K562 (cell line): ENCODE measurements at regions not wholly inside any gene's neighbourhood (a gene's known extent, or its start where the extent isn't known, plus 50 kb on each side); places are given as distances from the start of the nearest gene placed in this dataset.
A peak's percentile ranks its signal among the peaks of the same experiment; 100 is the strongest.

Experiments
- ATAC-seq: fragments of 200-7000 bp; cut with Tn5 transposase; 3 replicates; pipeline ENCODE4 v1.9.1; 2020; ENCODE audit warnings: moderate library complexity
- BruUV-seq: library from RNA; stranded (reverse); fragments of 400-500 nt; replicated peaks from 2 replicates; lab custom pipeline; 2021; lab: Mats Ljungman, UMichigan
- CTCF ChIA-PET: fragments of 300-600 bp; formaldehyde crosslinking; extraction: SDS; loops from one replicate; lab custom pipeline; 2021; ENCODE audit warnings: low intra/inter-chr PET ratio; lab: Yijun Ruan, JAX
- POLR2A ChIA-PET: fragments of 300-600, 350-650 bp; sonication (Branson Sonifier 250); formaldehyde crosslinking; extraction: SDS; loops from one replicate; lab custom pipeline; 2021; ENCODE audit warnings: antibody characterized with exemption, inconsistent platforms; lab: Yijun Ruan, JAX
- DNase-seq, 4 experiments: peaks; one replicate each; pipeline versions ENCODE4 v3.0.0 to v3.0.0-alpha.2; 2011 to 2018; ENCODE audit warnings: low spot score in 3 of 4, mixed read lengths in 3 of 4; ENCODE audit errors: extremely low read depth in 1 of 4
- FAIRE-seq: peaks from 2 replicates; lab custom pipeline; 2011; peaks lifted over from hg19 to GRCh38; lab: Jason Lieb, UNC
- H2AFZ ChIP-seq: 2 replicates; pipeline ENCODE4 v1.6.0; 2011; ENCODE audit warnings: low read depth, low read length, control low read depth, inconsistent platforms
- H3K27ac ChIP-seq: fragments of 200-600 bp; 3 replicates; pipeline ENCODE4 v1.8.0; 2011; ENCODE audit warnings: low read depth, mild to moderate bottlenecking, control low read depth, inconsistent platforms, low read length, moderate library complexity, mixed read lengths; ENCODE audit errors: extremely low read depth
- H3K27me3 ChIP-seq, 2 experiments: fragments of 300-600 bp in 1 of 2; 2 replicates in 1 of 2; 3 replicates in 1 of 2; pipeline versions ENCODE4 v1.6.0 to v1.8.0; 2011; ENCODE audit warnings: inconsistent platforms in 2 of 2, low read length in 2 of 2, mild to moderate bottlenecking in 1 of 2, mixed read lengths in 1 of 2, moderate library complexity in 1 of 2; ENCODE audit not compliant: control insufficient read depth in 2 of 2, insufficient read depth in 2 of 2
- H3K36me3 ChIP-seq: fragments of 300-600 bp; 3 replicates; pipeline ENCODE4 v1.8.0; 2011; ENCODE audit warnings: mild to moderate bottlenecking, low read length, inconsistent platforms; ENCODE audit not compliant: control insufficient read depth, insufficient read depth
- H3K4me1 ChIP-seq, 2 experiments: fragments of 200-600 bp in 1 of 2; replicated peaks in 1 of 2; 2 replicates in 1 of 2; 3 replicates in 1 of 2; pipeline versions ENCODE4 v1.5.1 to v1.8.0; 2011; ENCODE audit warnings: inconsistent platforms in 2 of 2, low read length in 2 of 2, mild to moderate bottlenecking in 1 of 2, mixed read lengths in 1 of 2, moderate library complexity in 1 of 2; ENCODE audit not compliant: control insufficient read depth in 2 of 2, insufficient read depth in 2 of 2
- H3K4me2 ChIP-seq: 2 replicates; pipeline ENCODE4 v1.6.1; 2011; ENCODE audit warnings: low read length, control low read depth, inconsistent platforms, mixed read lengths; ENCODE audit not compliant: insufficient read depth
- H3K4me3 ChIP-seq: fragments of 200-600 bp; sonication (generic), shearing (Covaris generic); 2 replicates; pipeline ENCODE4 v1.5.1; 2016; ENCODE audit warnings: control low read depth, inconsistent platforms
- H3K79me2 ChIP-seq: fragments of 200-600 bp; 3 replicates; pipeline ENCODE4 v1.8.0; 2011; ENCODE audit warnings: low read length, inconsistent platforms; ENCODE audit not compliant: control insufficient read depth, insufficient read depth
- H3K9ac ChIP-seq, 2 experiments: 2 replicates each; pipeline versions ENCODE4 v1.6.0 to v1.6.1; 2011; ENCODE audit warnings: low read depth in 2 of 2, low read length in 2 of 2, control low read depth in 1 of 2, inconsistent platforms in 1 of 2, mild to moderate bottlenecking in 1 of 2, mixed read lengths in 1 of 2; ENCODE audit not compliant: insufficient read depth in 1 of 2
- H3K9me1 ChIP-seq: one replicate; pipeline ENCODE4 v1.6.0; 2011; ENCODE audit warnings: inconsistent platforms, mild to moderate bottlenecking, low read length, moderate library complexity; ENCODE audit not compliant: control insufficient read depth, insufficient read depth
- H3K9me3 ChIP-seq: replicated peaks from 2 replicates; pipeline ENCODE4 v1.5.1; 2011; ENCODE audit warnings: low read depth, low read length, inconsistent platforms; ENCODE audit not compliant: control insufficient read depth, insufficient read depth
- H4K20me1 ChIP-seq: replicated peaks from 2 replicates; pipeline ENCODE4 v1.6.1; 2011; ENCODE audit warnings: low read length, inconsistent platforms, mixed read lengths; ENCODE audit not compliant: control insufficient read depth, insufficient read depth
- ADNP ChIP-seq: fragments of 200-800 bp; sonication (Bioruptor generic); IDR thresholded peaks from 2 replicates; pipeline ENCODE4 v1.6.1; 2016; ENCODE audit warnings: missing genetic modification characterization, missing compliant biosample characterization
- BCOR ChIP-seq: fragments of 450-650 bp; IDR thresholded peaks from 2 replicates; pipeline ENCODE4 v1.6.1; 2016
- CBX1 ChIP-seq: sonication (generic); IDR thresholded peaks from 2 replicates; pipeline ENCODE4 v1.6.1; 2016; ENCODE audit warnings: antibody characterized with exemption, low read depth, mild to moderate bottlenecking
- CBX5 ChIP-seq: IDR thresholded peaks from 2 replicates; pipeline ENCODE4 v1.6.1; 2014; ENCODE audit warnings: low read depth, borderline replicate concordance
- HDAC2 ChIP-seq: fragments of 450-650 bp; IDR thresholded peaks from 2 replicates; pipeline ENCODE4 v1.6.1; 2016; ENCODE audit warnings: mild to moderate bottlenecking
- KDM1A ChIP-seq, 2 experiments: fragments of 450-650 bp; IDR thresholded peaks; 2 replicates each; pipeline ENCODE4 v1.6.1; 2016; ENCODE audit warnings: mild to moderate bottlenecking in 2 of 2
- POLR2AphosphoS2 ChIP-seq: IDR thresholded peaks from 2 replicates; pipeline ENCODE4 v1.6.1; 2012; ENCODE audit warnings: low read length, improper control_type of control experiment
- RBM25 ChIP-seq: fragments of 200-400 bp; formaldehyde crosslinking; IDR thresholded peaks from 2 replicates; pipeline ENCODE4 v1.6.1; 2018; ENCODE audit warnings: low read length, low read depth, moderate library complexity; ENCODE audit not compliant: severe bottlenecking
- SMARCA5 ChIP-seq: fragments of 450-650 bp; IDR thresholded peaks from 2 replicates; pipeline ENCODE4 v1.6.1; 2016
- STAT5B ChIP-seq: fragments of 250-450 bp; sonication (Bioruptor Pico); IDR thresholded peaks from 2 replicates; pipeline ENCODE4 v1.8.0; 2021; ENCODE audit warnings: mild to moderate bottlenecking, inconsistent platforms
- TRIM24 ChIP-seq, 2 experiments: fragments of 450-650 bp; IDR thresholded peaks; 2 replicates each; pipeline ENCODE4 v1.6.1; 2016
- TRIM28 ChIP-seq: fragments of 450-650 bp; IDR thresholded peaks from 2 replicates; pipeline ENCODE4 v1.6.1; 2017
- ZNF146 ChIP-seq: IDR thresholded peaks from one replicate; pipeline ENCODE4 v1.6.1; 2018; ENCODE audit warnings: missing compliant biosample characterization; ENCODE audit not compliant: unreplicated experiment
- ZNF24 ChIP-seq: fragments of 450-650 bp; IDR thresholded peaks from 2 replicates; pipeline ENCODE4 v1.6.1; 2016
- WGBS: fragments of 100-300 bp; shearing (Covaris generic); methylation state at CpG from one replicate; pipeline ENCODE4 v1.1.6; 2016; ENCODE audit warnings: low coverage, mixed read lengths; ENCODE audit not compliant: insufficient coverage; ENCODE audit errors: missing lambda C conversion rate; 5-methylcytosine and 5-hydroxymethylcytosine counted together
- in situ Hi-C: fragments of 300-500 bp; cut with MboI; formaldehyde crosslinking; loops from 4 replicates; pipeline ENCODE4 v1.15.0; 2018; ENCODE audit warnings: inconsistent platforms, mixed read lengths
- intact Hi-C: fragments of 100-400 bp; cut with micrococcal nuclease; formaldehyde crosslinking; loops from 2 replicates; pipeline ENCODE4 v1.14.2; 2022
- TF ChIP-seq, protein P1 (sequence below): fragments of 450-650 bp; IDR thresholded peaks from 2 replicates; pipeline ENCODE4 v1.6.1; 2016; ENCODE audit warnings: low read depth
- TF ChIP-seq, protein P2 (sequence below): fragments of 450-650 bp; formaldehyde crosslinking; IDR thresholded peaks from 2 replicates; pipeline ENCODE4 v1.4.0; 2020; ENCODE audit warnings: mild to moderate bottlenecking, moderate library complexity

DNA sequence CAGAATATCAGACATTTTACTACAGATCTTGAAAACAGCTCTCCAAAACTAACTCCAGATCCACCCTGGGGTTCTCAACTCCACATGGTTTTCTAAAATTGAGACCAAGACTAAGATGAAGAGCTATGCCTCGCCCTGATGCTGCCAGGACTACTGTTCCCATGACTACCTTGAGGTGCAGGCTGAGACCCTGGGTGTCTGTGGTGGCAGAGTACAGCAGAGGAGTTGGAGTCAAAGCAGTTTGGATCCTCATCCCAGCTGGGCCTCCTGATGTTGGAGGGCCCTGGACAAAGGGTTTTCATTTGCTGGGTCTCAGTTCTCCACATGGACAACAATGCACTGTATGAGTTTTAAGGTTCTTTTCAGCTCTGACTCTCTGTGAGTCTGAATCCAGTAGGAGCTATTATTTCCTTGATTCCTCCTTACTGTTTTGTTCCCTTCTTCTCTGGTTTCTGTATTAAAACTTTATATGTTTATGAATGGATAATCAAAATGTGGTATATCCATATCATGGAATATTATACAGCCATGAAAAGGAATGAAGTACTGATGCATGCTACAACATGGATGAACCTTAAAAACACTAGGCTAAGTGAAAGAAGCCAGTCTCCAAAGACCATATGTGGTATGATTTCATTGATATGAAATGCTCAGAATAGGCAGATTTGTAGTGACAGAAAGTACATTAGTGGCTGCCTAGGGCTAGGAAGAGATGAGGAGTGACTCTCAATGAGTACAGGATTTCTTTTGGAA is 93.0 kb downstream of the CPN2 start:
- Histone ChIP-seq H3K4me3 (no peak overlapping the region), H3K79me2 (no peaks in the 10 kb centered on the region), H3K27me3 (no peaks in the 10 kb centered on the region; a peak in 1 of 5 replicates), H3K9me1 (no peaks in the 10 kb centered on the region), H3K36me3 (no peaks in the 10 kb centered on the region), H2AFZ (no peak overlapping the region), H3K9me3 (peaks cover 8% of the 10 kb centered on the region), H4K20me1 (no peaks in the 10 kb centered on the region), H3K4me2 (no peak overlapping the region), H3K27ac (no peak overlapping the region), H3K4me1 (peaks cover 30 to 41% of the 10 kb centered on the region in 2 experiments), H3K9ac (no peak overlapping the region)
- ChIA-PET CTCF (no interaction called here), POLR2A (interaction anchor here (0.6 to 1.3 kb wide), 5 partner anchors 8 to 180 kb away, joined by 3 to 5 read pairs (median 3); no protein-coding TSS in a partner anchor)
- intact Hi-C loops (loop anchor here (2.0 to 5.0 kb wide), 3 partner anchors 89 to 471 kb away; no protein-coding TSS in a partner anchor), in situ Hi-C loops (no loop called here)
- no TSS peak for BruUV-seq
- DNase-seq: no peak
- FAIRE-seq: no peak
- ATAC-seq: no peak
- WGBS: 69% methylated on average over 1 of the region's 1 CpG
- peak; percentile 100 for TF ChIP-seq ZNF146 (CRISPR knock-in tag)
- no peak for TF ChIP-seq POLR2AphosphoS2
- TF ChIP-seq CBX1: peak; percentile 69; the same call in 1 of the 2 replicates
- TF ChIP-seq BCOR: peak; percentile 95
- peak in 1 of 2 experiments; percentile 62; a peak in 1 of 4 replicates for TF ChIP-seq TRIM24 (IDR thresholded peaks at IDR 0.05)
- peak; percentile 94 for TF ChIP-seq ADNP (tag)
- no peak for TF ChIP-seq STAT5B
- TF ChIP-seq CBX5: 0 out of 2 replicates have a peak, but pooled peaks have one; percentile 19
- TF ChIP-seq ZNF24: peak; percentile 96
- peak; percentile 78; the same call in 1 of the 2 replicates for TF ChIP-seq TRIM28
- TF ChIP-seq, protein P1, sequence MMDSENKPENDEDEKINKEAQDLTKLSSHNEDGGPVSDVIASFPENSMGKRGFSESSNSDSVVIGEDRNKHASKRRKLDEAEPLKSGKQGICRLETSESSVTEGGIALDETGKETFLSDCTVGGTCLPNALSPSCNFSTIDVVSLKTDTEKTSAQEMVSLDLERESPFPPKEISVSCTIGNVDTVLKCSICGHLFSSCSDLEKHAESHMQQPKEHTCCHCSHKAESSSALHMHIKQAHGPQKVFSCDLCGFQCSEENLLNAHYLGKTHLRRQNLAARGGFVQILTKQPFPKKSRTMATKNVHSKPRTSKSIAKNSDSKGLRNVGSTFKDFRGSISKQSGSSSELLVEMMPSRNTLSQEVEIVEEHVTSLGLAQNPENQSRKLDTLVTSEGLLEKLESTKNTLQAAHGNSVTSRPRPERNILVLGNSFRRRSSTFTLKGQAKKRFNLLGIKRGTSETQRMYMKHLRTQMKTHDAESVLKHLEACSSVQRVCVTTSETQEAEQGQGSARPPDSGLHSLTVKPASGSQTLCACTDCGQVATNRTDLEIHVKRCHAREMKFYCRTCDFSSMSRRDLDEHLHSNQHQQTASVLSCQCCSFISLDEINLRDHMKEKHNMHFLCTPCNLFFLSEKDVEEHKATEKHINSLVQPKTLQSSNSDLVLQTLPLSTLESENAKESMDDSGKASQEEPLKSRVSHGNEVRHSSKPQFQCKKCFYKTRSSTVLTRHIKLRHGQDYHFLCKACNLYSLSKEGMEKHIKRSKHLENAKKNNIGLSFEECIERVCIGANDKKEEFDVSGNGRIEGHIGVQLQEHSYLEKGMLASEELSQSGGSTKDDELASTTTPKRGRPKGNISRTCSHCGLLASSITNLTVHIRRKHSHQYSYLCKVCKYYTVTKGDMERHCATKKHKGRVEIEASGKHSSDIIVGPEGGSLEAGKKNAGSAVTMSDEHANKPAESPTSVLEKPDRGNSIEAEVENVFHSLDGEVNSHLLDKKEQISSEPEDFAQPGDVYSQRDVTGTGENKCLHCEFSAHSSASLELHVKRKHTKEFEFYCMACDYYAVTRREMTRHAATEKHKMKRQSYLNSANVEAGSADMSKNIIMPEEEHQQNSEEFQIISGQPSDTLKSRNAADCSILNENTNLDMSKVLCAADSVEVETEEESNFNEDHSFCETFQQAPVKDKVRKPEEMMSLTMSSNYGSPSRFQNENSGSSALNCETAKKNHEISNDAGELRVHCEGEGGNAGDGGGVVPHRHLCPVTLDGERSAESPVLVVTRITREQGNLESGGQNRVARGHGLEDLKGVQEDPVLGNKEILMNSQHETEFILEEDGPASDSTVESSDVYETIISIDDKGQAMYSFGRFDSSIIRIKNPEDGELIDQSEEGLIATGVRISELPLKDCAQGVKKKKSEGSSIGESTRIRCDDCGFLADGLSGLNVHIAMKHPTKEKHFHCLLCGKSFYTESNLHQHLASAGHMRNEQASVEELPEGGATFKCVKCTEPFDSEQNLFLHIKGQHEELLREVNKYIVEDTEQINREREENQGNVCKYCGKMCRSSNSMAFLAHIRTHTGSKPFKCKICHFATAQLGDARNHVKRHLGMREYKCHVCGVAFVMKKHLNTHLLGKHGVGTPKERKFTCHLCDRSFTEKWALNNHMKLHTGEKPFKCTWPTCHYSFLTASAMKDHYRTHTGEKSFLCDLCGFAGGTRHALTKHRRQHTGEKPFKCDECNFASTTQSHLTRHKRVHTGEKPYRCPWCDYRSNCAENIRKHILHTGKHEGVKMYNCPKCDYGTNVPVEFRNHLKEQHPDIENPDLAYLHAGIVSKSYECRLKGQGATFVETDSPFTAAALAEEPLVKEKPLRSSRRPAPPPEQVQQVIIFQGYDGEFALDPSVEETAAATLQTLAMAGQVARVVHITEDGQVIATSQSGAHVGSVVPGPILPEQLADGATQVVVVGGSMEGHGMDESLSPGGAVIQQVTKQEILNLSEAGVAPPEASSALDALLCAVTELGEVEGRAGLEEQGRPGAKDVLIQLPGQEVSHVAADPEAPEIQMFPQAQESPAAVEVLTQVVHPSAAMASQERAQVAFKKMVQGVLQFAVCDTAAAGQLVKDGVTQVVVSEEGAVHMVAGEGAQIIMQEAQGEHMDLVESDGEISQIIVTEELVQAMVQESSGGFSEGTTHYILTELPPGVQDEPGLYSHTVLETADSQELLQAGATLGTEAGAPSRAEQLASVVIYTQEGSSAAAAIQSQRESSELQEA: no peak
- peak; percentile 64 for TF ChIP-seq SMARCA5
- TF ChIP-seq HDAC2: peak; percentile 80
- TF ChIP-seq RBM25: peak; percentile 97
- TF ChIP-seq, protein P2, sequence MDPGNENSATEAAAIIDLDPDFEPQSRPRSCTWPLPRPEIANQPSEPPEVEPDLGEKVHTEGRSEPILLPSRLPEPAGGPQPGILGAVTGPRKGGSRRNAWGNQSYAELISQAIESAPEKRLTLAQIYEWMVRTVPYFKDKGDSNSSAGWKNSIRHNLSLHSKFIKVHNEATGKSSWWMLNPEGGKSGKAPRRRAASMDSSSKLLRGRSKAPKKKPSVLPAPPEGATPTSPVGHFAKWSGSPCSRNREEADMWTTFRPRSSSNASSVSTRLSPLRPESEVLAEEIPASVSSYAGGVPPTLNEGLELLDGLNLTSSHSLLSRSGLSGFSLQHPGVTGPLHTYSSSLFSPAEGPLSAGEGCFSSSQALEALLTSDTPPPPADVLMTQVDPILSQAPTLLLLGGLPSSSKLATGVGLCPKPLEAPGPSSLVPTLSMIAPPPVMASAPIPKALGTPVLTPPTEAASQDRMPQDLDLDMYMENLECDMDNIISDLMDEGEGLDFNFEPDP (CRISPR knock-in tag): no peak
- TF ChIP-seq KDM1A (IDR thresholded peaks at IDR 0.05): peak; percentile 75 to 87
